ENCODE measurements at regions not wholly inside any gene's neighbourhood (a gene's known extent, or its start where the extent isn't known, plus 50 kb on each side); places are given as distances from the start of the nearest gene placed in this dataset.

DNA sequence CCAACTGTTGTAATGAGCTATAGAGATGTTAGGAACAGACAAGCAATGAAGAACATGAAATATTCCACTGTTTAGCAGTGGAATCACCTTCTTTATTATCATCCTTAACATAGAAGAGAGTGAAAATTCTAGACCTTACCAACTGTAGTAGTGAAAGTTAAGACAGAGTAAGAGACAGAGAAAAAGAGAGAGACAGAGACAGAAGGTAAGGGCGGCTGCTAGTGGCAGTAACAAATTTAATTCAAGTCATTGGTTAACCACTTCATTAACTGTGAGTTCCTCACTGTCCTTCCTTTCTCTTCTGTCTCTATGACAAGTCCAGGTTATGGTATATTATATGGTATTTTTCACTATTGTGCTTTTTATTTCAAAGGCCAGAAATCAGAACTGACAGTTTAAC is 355.7 kb upstream of the ESRRG start:
- no peak overlapping the region for H3K4me3 ChIP-seq (ENCODE audit: control insufficient read depth in 1 of 2, extremely low read depth in 1 of 2, low read length in 1 of 2)
- no peak overlapping the region for H3K27ac ChIP-seq (ENCODE audit: low read length)
- peaks cover 0 to 6% (median 4%) of the 10 kb centered on the region in 3 donors for H3K9me3 Mint-ChIP-seq
- H3K4me3 Mint-ChIP-seq, result no peak overlapping the region
- DNase-seq (no peak), ATAC-seq (replicated peaks in 1 of 4) (no peak)
- POLR2A ChIA-PET, result no interaction called here
- no peaks in the 10 kb centered on the region for H3K36me3 ChIP-seq (ENCODE audit: control insufficient read depth in 2 of 2, extremely low read depth in 1 of 2, insufficient read depth in 1 of 2, low read length in 1 of 2)
- no peaks in the 10 kb centered on the region for H3K27me3 ChIP-seq (replicated peaks in 1 of 2; ENCODE audit: control insufficient read depth in 2 of 2, extremely low read depth in 1 of 2, insufficient read depth in 2 of 2, low read length in 1 of 2)
- no peak overlapping the region for H3K27ac Mint-ChIP-seq
- no peaks in the 10 kb centered on the region for H3K27me3 Mint-ChIP-seq
- H3K36me3 Mint-ChIP-seq, result no peaks in the 10 kb centered on the region
- CTCF ChIA-PET, result no interaction called here
- H3K9me3 ChIP-seq, result no peaks in the 10 kb centered on the region
- H3K4me1 Mint-ChIP-seq, result no peaks in the 10 kb centered on the region
- no peaks in the 10 kb centered on the region for H3K4me1 ChIP-seq (ENCODE audit: control insufficient read depth in 1 of 2, extremely low read depth in 1 of 2, insufficient read depth in 2 of 2, low read length in 2 of 2)
- whole genome bisulfite sequencing (ENCODE audit: insufficient coverage), result no CpG with 5 or more reads among the region's 1 CpG

- no peaks in the 10 kb centered on the region for H3K4me1 Mint-ChIP-seq
These were observed 355.0 kb upstream of the ESRRG start for GRCh38 chr1:217078078-217078690.

DNA sequence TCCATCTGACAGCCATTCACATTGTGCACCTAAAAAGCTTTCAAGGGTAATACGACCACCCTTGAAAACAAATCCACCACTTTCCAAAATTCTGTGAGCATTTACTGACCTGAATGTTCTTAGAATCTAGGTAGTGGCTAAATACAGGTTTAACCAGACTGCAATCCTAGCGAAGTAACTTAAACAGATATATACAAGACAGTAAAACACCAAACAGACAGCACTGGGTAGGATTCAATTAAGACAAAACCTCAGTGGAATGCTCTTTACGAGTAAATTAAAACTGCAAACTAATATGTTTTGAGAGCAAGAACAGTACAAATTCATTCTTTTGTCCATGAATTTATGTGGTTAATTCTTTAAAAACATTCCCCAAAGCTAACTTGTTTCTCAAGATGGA is 354.2 kb upstream of the ESRRG start:
- no peaks in the 10 kb centered on the region for H3K36me3 ChIP-seq (ENCODE audit: control insufficient read depth in 2 of 2, extremely low read depth in 1 of 2, insufficient read depth in 1 of 2, low read length in 1 of 2)
- WGBS (ENCODE audit: insufficient coverage), result no CpG with 5 or more reads among the region's 3 CpGs
- ChIA-PET CTCF (interaction anchor here in 1 of 2 donors (0.6 kb wide), 1 partner anchor 10 kb away, joined by 3 read pairs; no protein-coding TSS in a partner anchor), POLR2A (no interaction called here)
- Mint-ChIP-seq H3K27me3 (no peaks in the 10 kb centered on the region), H3K27ac (no peak overlapping the region), H3K36me3 (no peaks in the 10 kb centered on the region), H3K4me3 (no peak overlapping the region), H3K9me3 (peaks cover 0 to 6% (median under 1%) of the 10 kb centered on the region in 3 donors), H3K4me1 (no peaks in the 10 kb centered on the region)
- H3K27ac ChIP-seq (ENCODE audit: low read length), result no peak overlapping the region
- H3K4me1 ChIP-seq (ENCODE audit: control insufficient read depth in 1 of 2, extremely low read depth in 1 of 2, insufficient read depth in 2 of 2, low read length in 2 of 2), result no peaks in the 10 kb centered on the region
- H3K4me3 ChIP-seq (ENCODE audit: control insufficient read depth in 1 of 2, extremely low read depth in 1 of 2, low read length in 1 of 2), result no peak overlapping the region
- ATAC-seq (replicated peaks in 1 of 4) (no peak), DNase-seq (no peak)
- no peaks in the 10 kb centered on the region for H3K27me3 ChIP-seq (replicated peaks in 1 of 2; ENCODE audit: control insufficient read depth in 2 of 2, extremely low read depth in 1 of 2, insufficient read depth in 2 of 2, low read length in 1 of 2)
- H3K9me3 ChIP-seq, result no peaks in the 10 kb centered on the region

More at GRCh38 chr1:217078078-217078690, 355.0 kb upstream of the ESRRG start:
- no peaks in the 10 kb centered on the region for H3K27me3 ChIP-seq (replicated peaks in 1 of 2; ENCODE audit: control insufficient read depth in 2 of 2, extremely low read depth in 1 of 2, insufficient read depth in 2 of 2, low read length in 1 of 2)
- CTCF ChIA-PET, result no interaction called here
- no peaks in the 10 kb centered on the region for H3K36me3 Mint-ChIP-seq
- 71% methylated on average over 1 of the region's 5 CpGs for WGBS (ENCODE audit: insufficient coverage)
- H3K4me3 Mint-ChIP-seq, result no peak overlapping the region
- H3K27me3 Mint-ChIP-seq, result no peaks in the 10 kb centered on the region
- no peak overlapping the region for H3K27ac ChIP-seq (ENCODE audit: low read length)
- H3K4me3 ChIP-seq (ENCODE audit: control insufficient read depth in 1 of 2, extremely low read depth in 1 of 2, low read length in 1 of 2), result no peak overlapping the region
- POLR2A ChIA-PET, result no interaction called here
- H3K9me3 ChIP-seq, result no peaks in the 10 kb centered on the region
- no peaks in the 10 kb centered on the region for H3K36me3 ChIP-seq (ENCODE audit: control insufficient read depth in 2 of 2, extremely low read depth in 1 of 2, insufficient read depth in 1 of 2, low read length in 1 of 2)
- DNase-seq (no peak), ATAC-seq (replicated peaks in 1 of 4) (no peak)
- H3K9me3 Mint-ChIP-seq, result peaks cover 0 to 6% (median 4%) of the 10 kb centered on the region in 3 donors
- H3K27ac Mint-ChIP-seq, result no peak overlapping the region
- no peaks in the 10 kb centered on the region for H3K4me1 ChIP-seq (ENCODE audit: control insufficient read depth in 1 of 2, extremely low read depth in 1 of 2, insufficient read depth in 2 of 2, low read length in 2 of 2)

- POLR2A ChIA-PET, result no interaction called here
- Mint-ChIP-seq H3K27me3 (no peaks in the 10 kb centered on the region), H3K4me3 (no peak overlapping the region), H3K36me3 (no peaks in the 10 kb centered on the region), H3K27ac (no peak overlapping the region), H3K4me1 (no peaks in the 10 kb centered on the region), H3K9me3 (peaks cover 0 to 4% (median 0%) of the 10 kb centered on the region in 3 donors)
- DNase-seq (no peak), ATAC-seq (replicated peaks in 1 of 4) (no peak)
- H3K4me3 ChIP-seq (ENCODE audit: control insufficient read depth in 1 of 2, extremely low read depth in 1 of 2, low read length in 1 of 2), result no peak overlapping the region
- H3K4me1 ChIP-seq (ENCODE audit: control insufficient read depth in 1 of 2, extremely low read depth in 1 of 2, insufficient read depth in 2 of 2, low read length in 2 of 2), result no peaks in the 10 kb centered on the region
- CTCF ChIA-PET, result interaction anchor here in 1 of 2 donors (0.6 kb wide), 1 partner anchor 10 kb away, joined by 3 read pairs; no protein-coding TSS in a partner anchor
- no peaks in the 10 kb centered on the region for H3K36me3 ChIP-seq (ENCODE audit: control insufficient read depth in 2 of 2, extremely low read depth in 1 of 2, insufficient read depth in 1 of 2, low read length in 1 of 2)
- no peak overlapping the region for H3K27ac ChIP-seq (ENCODE audit: low read length)
- no peaks in the 10 kb centered on the region for H3K9me3 ChIP-seq
- H3K27me3 ChIP-seq (replicated peaks in 1 of 2; ENCODE audit: control insufficient read depth in 2 of 2, extremely low read depth in 1 of 2, insufficient read depth in 2 of 2, low read length in 1 of 2), result no peaks in the 10 kb centered on the region
- WGBS (ENCODE audit: insufficient coverage), result no CpG with 5 or more reads among the region's 2 CpGs
These were observed 353.7 kb upstream of the ESRRG start for GRCh38 chr1:217076902-217077301.

- peaks cover 0 to 4% (median 2%) of the 10 kb centered on the region in 3 donors for H3K9me3 Mint-ChIP-seq
- no peaks in the 10 kb centered on the region for H3K36me3 Mint-ChIP-seq
- H3K27ac ChIP-seq (ENCODE audit: low read length), result no peak overlapping the region
- H3K4me1 ChIP-seq (ENCODE audit: control insufficient read depth in 1 of 2, extremely low read depth in 1 of 2, insufficient read depth in 2 of 2, low read length in 2 of 2), result no peaks in the 10 kb centered on the region
- no peaks in the 10 kb centered on the region for H3K36me3 ChIP-seq (ENCODE audit: control insufficient read depth in 2 of 2, extremely low read depth in 1 of 2, insufficient read depth in 1 of 2, low read length in 1 of 2)
- no peak overlapping the region for H3K4me3 Mint-ChIP-seq
- POLR2A ChIA-PET, result no interaction called here
- CTCF ChIA-PET, result no interaction called here
- no peak for ATAC-seq (replicated peaks in 1 of 4)
- H3K4me3 ChIP-seq (ENCODE audit: control insufficient read depth in 1 of 2, extremely low read depth in 1 of 2, low read length in 1 of 2), result no peak overlapping the region
- H3K27me3 ChIP-seq (replicated peaks in 1 of 2; ENCODE audit: control insufficient read depth in 2 of 2, extremely low read depth in 1 of 2, insufficient read depth in 2 of 2, low read length in 1 of 2), result no peaks in the 10 kb centered on the region
- no peaks in the 10 kb centered on the region for H3K9me3 ChIP-seq
- H3K27ac Mint-ChIP-seq, result no peak overlapping the region
- no CpG with 5 or more reads among the region's 1 CpG for WGBS (ENCODE audit: insufficient coverage)
- DNase-seq, result no peak
- no peaks in the 10 kb centered on the region for H3K4me1 Mint-ChIP-seq
- H3K27me3 Mint-ChIP-seq, result no peaks in the 10 kb centered on the region
These were observed 349.7 kb upstream of the ESRRG start for GRCh38 chr1:217072926-217073325.

GRCh38 chr1:217067642-217068041 is 344.4 kb upstream of the ESRRG start:
- Histone ChIP-seq H3K36me3 (ENCODE audit: control insufficient read depth in 2 of 2, extremely low read depth in 1 of 2, insufficient read depth in 1 of 2, low read length in 1 of 2) (no peaks in the 10 kb centered on the region), H3K4me3 (ENCODE audit: control insufficient read depth in 1 of 2, extremely low read depth in 1 of 2, low read length in 1 of 2) (no peak overlapping the region), H3K9me3 (no peaks in the 10 kb centered on the region), H3K4me1 (ENCODE audit: control insufficient read depth in 1 of 2, extremely low read depth in 1 of 2, insufficient read depth in 2 of 2, low read length in 2 of 2) (no peaks in the 10 kb centered on the region), H3K27me3 (replicated peaks in 1 of 2; ENCODE audit: control insufficient read depth in 2 of 2, extremely low read depth in 1 of 2, insufficient read depth in 2 of 2, low read length in 1 of 2) (no peaks in the 10 kb centered on the region), H3K27ac (ENCODE audit: low read length) (no peak overlapping the region)
- Mint-ChIP-seq H3K4me1 (no peaks in the 10 kb centered on the region), H3K27ac (no peak overlapping the region), H3K27me3 (no peaks in the 10 kb centered on the region), H3K4me3 (no peak overlapping the region), H3K36me3 (no peaks in the 10 kb centered on the region), H3K9me3 (peaks cover 0 to 4% (median 2%) of the 10 kb centered on the region in 3 donors)
- ChIA-PET POLR2A (no interaction called here), CTCF (no interaction called here)
- DNase-seq, result no peak
- no peak for ATAC-seq (replicated peaks in 1 of 4)
- WGBS (ENCODE audit: insufficient coverage), result no CpG with 5 or more reads among the region's 1 CpG

GRCh38 chr1:217066794-217067193 is 343.6 kb upstream of the ESRRG start:
- no peaks in the 10 kb centered on the region for H3K27me3 ChIP-seq (replicated peaks in 1 of 2; ENCODE audit: control insufficient read depth in 2 of 2, extremely low read depth in 1 of 2, insufficient read depth in 2 of 2, low read length in 1 of 2)
- no peak overlapping the region for H3K27ac Mint-ChIP-seq
- no peak for ATAC-seq (replicated peaks in 1 of 4)
- no peak overlapping the region for H3K4me3 Mint-ChIP-seq
- no peaks in the 10 kb centered on the region for H3K9me3 ChIP-seq
- DNase-seq, result no peak
- no peak overlapping the region for H3K27ac ChIP-seq (ENCODE audit: low read length)
- no peaks in the 10 kb centered on the region for H3K36me3 Mint-ChIP-seq
- POLR2A ChIA-PET, result no interaction called here
- CTCF ChIA-PET, result no interaction called here
- no peaks in the 10 kb centered on the region for H3K4me1 ChIP-seq (ENCODE audit: control insufficient read depth in 1 of 2, extremely low read depth in 1 of 2, insufficient read depth in 2 of 2, low read length in 2 of 2)
- no peaks in the 10 kb centered on the region for H3K36me3 ChIP-seq (ENCODE audit: control insufficient read depth in 2 of 2, extremely low read depth in 1 of 2, insufficient read depth in 1 of 2, low read length in 1 of 2)
- no peak overlapping the region for H3K4me3 ChIP-seq (ENCODE audit: control insufficient read depth in 1 of 2, extremely low read depth in 1 of 2, low read length in 1 of 2)
- no peaks in the 10 kb centered on the region for H3K27me3 Mint-ChIP-seq
- H3K4me1 Mint-ChIP-seq, result no peaks in the 10 kb centered on the region
- WGBS (ENCODE audit: insufficient coverage), result 70% methylated on average over 2 of the region's 3 CpGs
- peaks cover 0 to 4% (median 2%) of the 10 kb centered on the region in 3 donors for H3K9me3 Mint-ChIP-seq

Data from T-cell (primary cell).